ENCODE measurements at regions not wholly inside any gene's neighbourhood (a gene's known extent, or its start where the extent isn't known, plus 50 kb on each side); places are given as distances from the start of the nearest gene placed in this dataset.
A peak's percentile ranks its signal among the peaks of the same experiment; 100 is the strongest.

DNA sequence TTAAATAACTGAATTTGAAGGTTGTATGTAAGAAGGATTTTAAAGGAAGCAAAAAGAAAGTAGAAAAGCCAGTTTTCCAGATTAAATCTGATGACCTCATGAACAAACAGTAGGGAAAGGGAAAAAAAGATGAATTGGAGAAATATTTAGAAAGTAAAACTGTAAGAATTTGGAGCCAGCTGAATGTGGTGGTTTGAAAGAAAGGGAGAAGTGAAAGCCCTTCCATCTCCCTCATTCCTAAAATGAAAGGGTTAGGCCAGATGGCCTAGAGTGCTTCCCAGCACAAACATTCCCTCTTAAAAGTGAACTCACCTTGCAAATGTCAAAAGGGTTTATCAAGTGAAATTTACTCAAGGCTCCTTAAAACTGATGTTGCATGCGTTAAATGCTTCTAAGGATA lies 139.3 kb upstream of the COL21A1 start:
- no peak overlapping the region for H3K4me3 ChIP-seq (ENCODE audit: low read length)
- DNase-seq (ENCODE audit: low read depth) = no peak
- TF ChIP-seq CTCF (IDR thresholded peaks at IDR 0.05; ENCODE audit: insufficient read depth, low read depth, low read length, missing control alignments) = no peak

DNA sequence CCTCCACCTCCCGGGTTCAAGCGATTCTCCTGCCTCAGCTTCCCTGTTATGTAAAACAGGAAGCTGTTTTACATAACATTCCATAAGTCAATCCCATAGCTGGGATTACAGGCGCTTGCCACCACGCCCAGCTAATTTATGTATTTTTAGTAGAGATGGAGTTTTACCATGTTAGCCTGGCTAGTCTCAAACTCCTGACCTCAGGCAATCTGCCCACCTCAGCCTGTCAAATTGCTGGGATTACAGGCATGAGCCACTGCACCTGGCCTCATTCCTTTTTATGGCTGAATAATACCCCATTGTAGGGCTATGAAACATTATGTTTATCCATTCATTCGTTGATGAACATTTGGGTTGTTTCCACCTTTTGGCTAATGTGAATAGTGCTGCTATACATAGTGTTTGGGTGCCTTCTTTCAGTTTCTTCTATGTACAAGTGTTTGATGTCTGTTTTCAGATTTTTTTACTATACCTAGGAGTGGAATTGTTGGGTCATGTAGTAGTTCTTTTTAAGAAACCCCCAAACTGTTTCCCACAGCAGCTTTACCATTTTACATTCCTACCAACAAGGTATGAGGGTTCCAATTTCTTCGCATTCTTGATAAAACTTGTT lies 138.7 kb upstream of the COL21A1 start:
- no peak overlapping the region for H3K4me3 ChIP-seq (ENCODE audit: low read length)
- DNase-seq (ENCODE audit: low read depth) = no peak
- no peak for TF ChIP-seq CTCF (IDR thresholded peaks at IDR 0.05; ENCODE audit: insufficient read depth, low read depth, low read length, missing control alignments)

DNA sequence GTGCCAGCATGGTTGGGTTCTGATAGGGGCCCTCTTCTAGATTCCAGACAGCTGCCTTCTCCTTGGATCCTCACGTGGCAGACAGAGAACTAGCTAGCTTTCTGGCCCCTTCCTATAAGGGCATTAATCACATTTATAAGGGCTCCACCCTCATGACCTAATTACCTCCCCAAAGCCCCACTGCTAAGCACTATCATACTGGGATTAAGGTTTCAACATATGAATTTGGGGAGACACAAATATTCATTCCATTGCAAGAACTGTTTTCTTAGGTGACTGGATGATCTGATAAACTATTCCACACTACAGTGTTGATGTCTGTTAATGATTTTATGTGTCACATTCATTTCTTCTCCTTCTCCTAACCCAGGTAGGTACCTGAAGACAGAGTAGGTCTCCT lies 135.8 kb upstream of the COL21A1 start:
- no peak for TF ChIP-seq CTCF (IDR thresholded peaks at IDR 0.05; ENCODE audit: insufficient read depth, low read depth, low read length, missing control alignments)
- DNase-seq (ENCODE audit: low read depth) = no peak
- no peak overlapping the region for H3K4me3 ChIP-seq (ENCODE audit: low read length)

DNA sequence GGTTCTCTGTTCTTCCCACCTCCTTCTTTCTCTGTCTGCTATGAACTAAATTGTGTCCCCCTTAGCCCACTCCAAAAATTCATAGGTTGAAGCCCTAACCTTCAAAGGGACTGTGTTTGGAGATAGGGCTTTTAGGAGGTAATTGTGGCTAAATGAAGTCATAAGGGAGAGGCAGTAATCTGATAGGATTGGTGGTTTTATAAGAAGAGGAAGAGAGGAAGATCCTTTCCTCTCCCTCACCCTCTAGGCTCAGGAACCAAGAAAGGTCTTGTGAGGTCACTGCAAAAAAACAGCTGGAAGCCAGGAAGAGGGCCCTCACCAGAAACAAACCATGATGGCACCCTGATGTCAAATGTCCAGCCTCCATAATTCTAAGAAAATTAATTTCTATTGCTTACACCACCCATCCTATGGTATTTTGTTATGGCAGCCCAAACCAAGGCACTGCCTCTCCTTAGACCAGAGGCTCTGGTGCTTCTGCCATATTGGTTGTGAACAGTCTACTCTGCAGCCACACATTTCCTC lies 135.1 kb upstream of the COL21A1 start:
- no peak for TF ChIP-seq CTCF (IDR thresholded peaks at IDR 0.05; ENCODE audit: insufficient read depth, low read depth, low read length, missing control alignments)
- DNase-seq (ENCODE audit: low read depth) = no peak
- H3K4me3 ChIP-seq (ENCODE audit: low read length) = no peak overlapping the region

GRCh38 chr6:56381801-56382251 lies 134.4 kb upstream of the COL21A1 start:
- peak; percentile 49 for DNase-seq (ENCODE audit: low read depth)
- TF ChIP-seq CTCF (IDR thresholded peaks at IDR 0.05; ENCODE audit: insufficient read depth, low read depth, low read length, missing control alignments) = no peak
- no peak overlapping the region for H3K4me3 ChIP-seq (ENCODE audit: low read length)

DNA sequence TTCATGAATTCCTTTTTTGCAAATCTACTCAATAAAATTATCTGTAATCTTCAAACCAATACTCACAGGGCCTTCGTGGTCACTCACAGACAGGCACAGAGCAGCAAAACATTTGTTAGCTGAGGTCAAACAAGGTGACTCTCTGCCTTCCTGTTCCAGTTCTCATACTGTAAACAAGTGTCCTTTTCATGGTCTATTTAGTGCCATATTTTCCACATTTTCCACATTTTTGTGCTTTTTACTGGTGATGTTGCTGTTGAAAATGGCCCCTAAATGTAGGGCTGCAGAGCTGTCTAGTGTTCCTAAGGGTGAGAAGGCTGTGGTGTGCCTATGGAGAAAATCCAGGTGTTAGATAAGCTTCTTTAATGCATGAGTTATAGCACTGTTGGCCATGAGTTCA lies 133.1 kb upstream of the COL21A1 start:
- no peak for DNase-seq (ENCODE audit: low read depth)
- no peak overlapping the region for H3K4me3 ChIP-seq (ENCODE audit: low read length)
- no peak for TF ChIP-seq CTCF (IDR thresholded peaks at IDR 0.05; ENCODE audit: insufficient read depth, low read depth, low read length, missing control alignments)
